ENCODE measurements at regions not wholly inside any gene's neighbourhood (a gene's known extent, or its start where the extent isn't known, plus 50 kb on each side); places are given as distances from the start of the nearest gene placed in this dataset.

- H4K20me1 ChIP-seq (ENCODE audit: insufficient read depth, low read length), result no peaks in the 10 kb centered on the region
- dilution Hi-C loops (cut with HindIII; ENCODE audit: low sequenced_read_pairs, unreplicated experiment), result no loop called here
- CTCF ChIA-PET, result no interaction called here
Measured at GRCh38 chr12:46065412-46066166, 75.2 kb upstream of the SCAF11 start.

More at GRCh38 chr12:46065412-46066166, 75.2 kb upstream of the SCAF11 start:
- Histone ChIP-seq H3K23ac (ENCODE audit: low read depth, low read length) (no peak overlapping the region), H3K9me1 (ENCODE audit: insufficient read depth, low read length) (no peaks in the 10 kb centered on the region), H3K4me1 (ENCODE audit: control insufficient read depth, insufficient read depth, low read length) (no peaks in the 10 kb centered on the region), H4K8ac (ENCODE audit: low read depth in 2 of 2, low read length in 2 of 2) (no peak overlapping the region), H3K56ac (ENCODE audit: extremely low read depth, insufficient read depth, low read length) (no peak overlapping the region), H2BK20ac (ENCODE audit: low read depth, low read length) (no peak overlapping the region), H4K91ac (ENCODE audit: insufficient read depth, low read depth, low read length) (no peak overlapping the region), H4K5ac (ENCODE audit: low read depth, low read length) (no peak overlapping the region), H3K36me3 (ENCODE audit: control insufficient read depth, insufficient read depth, low read length) (no peaks in the 10 kb centered on the region), H3K14ac (replicated peaks; ENCODE audit: low read depth, low read length) (no peak overlapping the region), H2AK5ac (ENCODE audit: low read depth, low read length) (no peak overlapping the region), H2AK9ac (replicated peaks; ENCODE audit: low read depth, low read length, poor library complexity) (no peak overlapping the region), H3K79me1 (ENCODE audit: low read depth in 1 of 2, low read length in 2 of 2) (no peaks in the 10 kb centered on the region), H3K27me3 (ENCODE audit: control insufficient read depth, insufficient read depth, low read length) (peaks cover 4% of the 10 kb centered on the region), H3K27ac (ENCODE audit: insufficient read depth, low read length) (no peak overlapping the region), H3K9ac (ENCODE audit: low read depth, low read length) (no peak overlapping the region), H3K9me3 (ENCODE audit: control insufficient read depth, insufficient read depth, low read length) (no peaks in the 10 kb centered on the region), H2BK15ac (ENCODE audit: low read depth, low read length) (no peak overlapping the region), H3K4me2 (ENCODE audit: low read depth, low read length) (no peak overlapping the region), H3K4me3 (ENCODE audit: insufficient read depth, low read depth, low read length) (no peak overlapping the region), H2BK120ac (ENCODE audit: low read depth, low read length) (no peak overlapping the region), H2AFZ (replicated peaks; ENCODE audit: low read length, poor library complexity) (no peak overlapping the region), H3K4ac (ENCODE audit: low read depth, low read length) (no peak overlapping the region), H2BK5ac (ENCODE audit: low read depth, low read length, poor library complexity, severe bottlenecking) (no peak overlapping the region), H3K18ac (ENCODE audit: low read depth, low read length) (no peak overlapping the region)
- POLR2A ChIA-PET (ENCODE audit: unreplicated experiment), result no interaction called here
- in situ Hi-C loops (cut with MboI; ENCODE audit: low sequenced_read_pairs) (no loop called here), intact Hi-C loops (cut with micrococcal nuclease) (no loop called here)
- WGBS, 2 experiments (ENCODE audit: extremely low coverage in 2 of 2, insufficient read length in 1 of 2), result no CpG with 5 or more reads among the region's 3 CpGs
- no TSS peak for BruUV-seq (replicated peaks)
- no peak for TF ChIP-seq CEBPB (IDR thresholded peaks at IDR 0.05; ENCODE audit: low read depth, low read length)
- DNase-seq, result no peak
- ATAC-seq (ENCODE audit: low read depth), result no peak
